ENCODE measurements at regions not wholly inside any gene's neighbourhood (a gene's known extent, or its start where the extent isn't known, plus 50 kb on each side); places are given as distances from the start of the nearest gene placed in this dataset.

DNA sequence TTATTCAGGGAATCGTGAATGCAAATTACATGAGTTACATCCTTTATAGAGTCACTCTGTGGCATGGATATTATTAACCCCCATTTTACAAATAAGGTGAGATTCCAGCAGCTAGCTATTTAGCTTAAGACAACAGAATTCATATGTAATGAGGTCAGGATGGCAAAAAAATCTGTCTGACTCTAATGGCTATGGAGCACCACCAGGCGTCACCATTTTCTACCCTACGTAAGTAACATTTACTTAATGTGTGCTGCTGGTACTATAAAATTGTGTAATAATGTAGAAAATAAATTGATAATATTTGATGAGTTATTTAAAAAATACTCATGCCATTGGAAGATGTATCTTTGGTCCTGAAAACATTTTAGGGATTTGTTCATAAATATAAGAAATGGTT, 2040.1 kb upstream of the LRRTM1 start:
- no TSS peak for BruUV-seq (replicated peaks)
- Histone ChIP-seq H3K27me3 (ENCODE audit: control insufficient read depth in 2 of 2, insufficient read depth in 2 of 2, low read length in 2 of 2) (no peaks in the 10 kb centered on the region), H3K36me3 (ENCODE audit: control insufficient read depth, insufficient read depth, low read length) (no peaks in the 10 kb centered on the region), H2AFZ (ENCODE audit: low read depth, low read length) (no peak overlapping the region), H3K9ac (ENCODE audit: insufficient read depth in 1 of 2, low read depth in 2 of 2, low read length in 2 of 2) (no peak overlapping the region), H3K4me1 (replicated peaks in 1 of 2; ENCODE audit: control insufficient read depth in 2 of 2, insufficient read depth in 2 of 2, low read length in 2 of 2) (no peaks in the 10 kb centered on the region), H3K79me2 (ENCODE audit: control insufficient read depth, insufficient read depth, low read length) (no peaks in the 10 kb centered on the region), H4K20me1 (replicated peaks; ENCODE audit: control insufficient read depth, insufficient read depth, low read length) (no peaks in the 10 kb centered on the region), H3K9me3 (replicated peaks; ENCODE audit: control insufficient read depth, insufficient read depth, low read depth, low read length) (no peaks in the 10 kb centered on the region), H3K9me1 (ENCODE audit: control insufficient read depth, insufficient read depth, low read length) (no peaks in the 10 kb centered on the region), H3K4me3 (no peak overlapping the region), H3K27ac (ENCODE audit: extremely low read depth, low read depth, low read length) (no peak overlapping the region), H3K4me2 (ENCODE audit: insufficient read depth, low read length) (no peak overlapping the region)
- FAIRE-seq: no peak
- DNase-seq (ENCODE audit: extremely low read depth in 1 of 4, low spot score in 3 of 4): peak in 1 of 4 experiments; percentile 5
- 13% methylated on average over 3 of the region's 3 CpGs for WGBS (ENCODE audit: insufficient coverage, low coverage, missing lambda C conversion rate)
- in situ Hi-C loops (cut with MboI): no loop called here
- ChIA-PET CTCF (ENCODE audit: low intra/inter-chr PET ratio) (no interaction called here), POLR2A (no interaction called here)
- TF ChIP-seq CC2D1A (IDR thresholded peaks at IDR 0.05) (no peak), RAD21 (CRISPR knock-in tag; conservative IDR thresholded peaks at IDR 0.05 in 1 of 2, IDR thresholded peaks at IDR 0.05 in 1 of 2) (peak in 1 of 2 experiments; percentile 27; a peak in 2 of 4 replicates)
- no peak for ATAC-seq
- intact Hi-C loops (cut with micrococcal nuclease): no loop called here

DNA sequence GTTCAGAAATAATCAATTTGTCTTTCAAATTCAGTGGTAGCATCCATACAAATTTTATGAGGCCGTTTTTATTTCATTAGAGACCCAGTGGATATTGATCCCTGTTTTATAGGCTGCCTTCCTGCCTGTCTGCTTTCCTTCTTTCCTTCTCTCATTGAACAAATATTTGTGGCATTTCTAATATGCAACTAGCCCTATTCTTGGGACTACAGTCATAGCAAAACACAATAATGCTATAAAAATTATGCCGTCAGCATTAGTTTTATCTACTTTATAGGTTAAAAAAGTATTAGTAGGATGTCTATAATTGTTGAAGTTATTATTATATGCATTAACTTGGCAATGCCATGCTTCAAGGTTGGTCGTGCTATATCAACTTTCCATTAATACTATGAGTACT, 2037.8 kb upstream of the LRRTM1 start:
- intact Hi-C loops (cut with micrococcal nuclease): no loop called here
- CTCF ChIA-PET (ENCODE audit: low intra/inter-chr PET ratio): no interaction called here
- FAIRE-seq: no peak
- Histone ChIP-seq H3K79me2 (ENCODE audit: control insufficient read depth, insufficient read depth, low read length) (no peaks in the 10 kb centered on the region), H3K9me1 (ENCODE audit: control insufficient read depth, insufficient read depth, low read length) (no peaks in the 10 kb centered on the region), H3K4me2 (ENCODE audit: insufficient read depth, low read length) (no peak overlapping the region), H4K20me1 (replicated peaks; ENCODE audit: control insufficient read depth, insufficient read depth, low read length) (no peaks in the 10 kb centered on the region), H3K36me3 (ENCODE audit: control insufficient read depth, insufficient read depth, low read length) (no peaks in the 10 kb centered on the region), H3K9ac (ENCODE audit: insufficient read depth in 1 of 2, low read depth in 2 of 2, low read length in 2 of 2) (no peak overlapping the region), H3K4me1 (replicated peaks in 1 of 2; ENCODE audit: control insufficient read depth in 2 of 2, insufficient read depth in 2 of 2, low read length in 2 of 2) (no peaks in the 10 kb centered on the region), H3K9me3 (replicated peaks; ENCODE audit: control insufficient read depth, insufficient read depth, low read depth, low read length) (no peaks in the 10 kb centered on the region), H3K27me3 (ENCODE audit: control insufficient read depth in 2 of 2, insufficient read depth in 2 of 2, low read length in 2 of 2) (no peaks in the 10 kb centered on the region), H2AFZ (ENCODE audit: low read depth, low read length) (no peak overlapping the region), H3K27ac (ENCODE audit: extremely low read depth, low read depth, low read length) (no peak overlapping the region), H3K4me3 (no peak overlapping the region)
- DNase-seq (ENCODE audit: extremely low read depth in 1 of 4, low spot score in 3 of 4): no peak
- POLR2A ChIA-PET: no interaction called here
- BruUV-seq (replicated peaks): no TSS peak
- WGBS (ENCODE audit: insufficient coverage, low coverage, missing lambda C conversion rate): 3% methylated on average over 3 of the region's 3 CpGs
- TF ChIP-seq ZNF41 (CRISPR knock-in tag; conservative IDR thresholded peaks at IDR 0.05) (no peak), ZNF668 (CRISPR knock-in tag; IDR thresholded peaks at IDR 0.05) (no peak), ZNF75A (CRISPR knock-in tag; IDR thresholded peaks at IDR 0.05) (no peak)
- in situ Hi-C loops (cut with MboI): no loop called here
- ATAC-seq: no peak
